Fibroblast of pulmonary artery (primary cell): ENCODE measurements at regions not wholly inside any gene's neighbourhood (a gene's known extent, or its start where the extent isn't known, plus 50 kb on each side); places are given as distances from the start of the nearest gene placed in this dataset.
A peak's percentile ranks its signal among the peaks of the same experiment; 100 is the strongest.

Experiments used
- DNase-seq: peaks from one replicate; pipeline ENCODE4 v3.0.0-alpha.2; 2010; ENCODE audit warnings: low read depth
- H3K4me3 ChIP-seq: replicated peaks from 2 replicates; pipeline ENCODE4 v1.5.1; 2011; ENCODE audit warnings: low read depth, mild to moderate bottlenecking, control low read depth, low read length, moderate library complexity
- TF ChIP-seq, protein P1 (sequence below): IDR thresholded peaks from 2 replicates; pipeline ENCODE4 v1.5.1; 2011; ENCODE audit warnings: mild to moderate bottlenecking, control low read depth, low read length, inconsistent platforms; ENCODE audit errors: missing control alignments

DNA sequence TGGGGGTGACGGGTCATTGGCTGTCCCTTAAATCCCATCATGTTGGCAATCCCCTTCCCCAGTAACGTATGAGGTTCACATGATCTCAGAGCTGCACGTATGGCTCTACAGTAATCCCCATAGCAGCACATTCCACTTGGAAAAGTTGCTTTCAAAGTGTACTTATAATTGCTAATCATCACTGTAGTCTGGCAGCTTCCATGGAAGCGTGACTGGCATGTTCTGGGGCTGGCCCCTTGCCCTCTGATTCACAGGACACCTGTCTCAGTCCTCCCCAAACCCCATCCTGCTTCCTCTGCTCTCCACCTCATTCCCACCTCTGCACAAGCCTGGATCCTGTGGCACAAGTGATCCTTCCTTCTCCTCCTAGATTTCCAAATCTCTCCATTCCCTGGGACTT lies 102.2 kb downstream of the TSEN15 start:
- no peak overlapping the region for H3K4me3 ChIP-seq
- TF ChIP-seq, protein P1, sequence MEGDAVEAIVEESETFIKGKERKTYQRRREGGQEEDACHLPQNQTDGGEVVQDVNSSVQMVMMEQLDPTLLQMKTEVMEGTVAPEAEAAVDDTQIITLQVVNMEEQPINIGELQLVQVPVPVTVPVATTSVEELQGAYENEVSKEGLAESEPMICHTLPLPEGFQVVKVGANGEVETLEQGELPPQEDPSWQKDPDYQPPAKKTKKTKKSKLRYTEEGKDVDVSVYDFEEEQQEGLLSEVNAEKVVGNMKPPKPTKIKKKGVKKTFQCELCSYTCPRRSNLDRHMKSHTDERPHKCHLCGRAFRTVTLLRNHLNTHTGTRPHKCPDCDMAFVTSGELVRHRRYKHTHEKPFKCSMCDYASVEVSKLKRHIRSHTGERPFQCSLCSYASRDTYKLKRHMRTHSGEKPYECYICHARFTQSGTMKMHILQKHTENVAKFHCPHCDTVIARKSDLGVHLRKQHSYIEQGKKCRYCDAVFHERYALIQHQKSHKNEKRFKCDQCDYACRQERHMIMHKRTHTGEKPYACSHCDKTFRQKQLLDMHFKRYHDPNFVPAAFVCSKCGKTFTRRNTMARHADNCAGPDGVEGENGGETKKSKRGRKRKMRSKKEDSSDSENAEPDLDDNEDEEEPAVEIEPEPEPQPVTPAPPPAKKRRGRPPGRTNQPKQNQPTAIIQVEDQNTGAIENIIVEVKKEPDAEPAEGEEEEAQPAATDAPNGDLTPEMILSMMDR = no peak
- DNase-seq = no peak

DNA sequence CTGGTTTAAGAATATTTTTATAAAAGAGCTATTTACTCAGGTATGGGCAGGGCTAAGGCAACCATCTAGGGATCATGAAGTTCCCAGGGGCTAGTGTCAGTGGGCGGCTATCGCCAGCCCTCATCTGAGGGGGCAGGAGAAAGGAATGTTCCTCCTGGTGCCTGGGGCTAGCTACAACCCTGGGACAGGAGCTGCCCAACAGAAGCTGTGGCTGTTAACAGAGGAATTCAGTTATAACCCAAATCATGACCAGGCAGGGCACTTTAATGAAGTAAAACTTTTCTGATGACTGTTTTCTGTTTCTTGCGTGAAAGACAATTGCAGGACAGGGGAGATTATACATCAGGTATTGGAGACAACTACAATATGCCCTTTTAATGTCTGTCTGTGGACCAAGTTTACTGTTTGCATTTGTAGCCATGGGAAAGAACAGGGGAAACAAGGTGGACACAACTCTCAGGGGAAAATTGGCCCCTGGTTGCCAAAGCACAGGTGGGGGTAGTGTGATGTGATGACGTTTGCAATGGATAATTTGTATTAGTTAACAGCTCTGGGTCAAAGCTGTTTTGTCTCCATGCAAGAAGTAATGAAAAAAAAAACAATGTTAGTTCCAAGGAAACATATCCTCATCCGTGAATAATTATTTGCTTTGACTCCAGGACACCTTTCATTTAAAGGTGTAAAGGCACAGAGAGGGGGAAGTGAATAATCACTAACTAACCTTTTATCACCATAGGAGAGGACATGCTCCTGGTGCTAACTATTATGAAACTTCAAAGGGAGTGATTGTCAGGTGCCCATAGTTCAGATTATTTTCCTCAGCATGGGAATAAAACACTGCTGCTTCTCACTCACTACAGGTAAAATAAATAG lies 105.2 kb downstream of the TSEN15 start:
- no peak overlapping the region for H3K4me3 ChIP-seq
- TF ChIP-seq, protein P1 = no peak
- no peak for DNase-seq

DNA sequence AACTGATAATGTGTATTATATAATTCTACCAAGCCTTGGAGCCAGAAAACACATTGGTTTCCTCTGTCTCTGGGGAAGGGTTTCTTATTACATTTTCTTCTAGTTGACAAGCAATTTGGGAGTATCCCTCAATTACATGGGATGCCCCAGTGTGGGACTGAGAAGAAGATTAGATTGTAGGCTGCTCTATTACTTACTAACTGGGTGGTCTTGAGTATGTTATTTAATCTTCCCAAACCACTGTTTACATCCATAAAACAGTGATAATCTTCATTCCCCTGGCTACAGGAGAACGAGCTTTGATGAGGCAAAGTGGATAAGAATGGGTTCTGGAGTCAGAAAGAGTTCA lies 105.8 kb downstream of the TSEN15 start:
- TF ChIP-seq, protein P1 = no peak
- DNase-seq = no peak
- H3K4me3 ChIP-seq = no peak overlapping the region

DNA sequence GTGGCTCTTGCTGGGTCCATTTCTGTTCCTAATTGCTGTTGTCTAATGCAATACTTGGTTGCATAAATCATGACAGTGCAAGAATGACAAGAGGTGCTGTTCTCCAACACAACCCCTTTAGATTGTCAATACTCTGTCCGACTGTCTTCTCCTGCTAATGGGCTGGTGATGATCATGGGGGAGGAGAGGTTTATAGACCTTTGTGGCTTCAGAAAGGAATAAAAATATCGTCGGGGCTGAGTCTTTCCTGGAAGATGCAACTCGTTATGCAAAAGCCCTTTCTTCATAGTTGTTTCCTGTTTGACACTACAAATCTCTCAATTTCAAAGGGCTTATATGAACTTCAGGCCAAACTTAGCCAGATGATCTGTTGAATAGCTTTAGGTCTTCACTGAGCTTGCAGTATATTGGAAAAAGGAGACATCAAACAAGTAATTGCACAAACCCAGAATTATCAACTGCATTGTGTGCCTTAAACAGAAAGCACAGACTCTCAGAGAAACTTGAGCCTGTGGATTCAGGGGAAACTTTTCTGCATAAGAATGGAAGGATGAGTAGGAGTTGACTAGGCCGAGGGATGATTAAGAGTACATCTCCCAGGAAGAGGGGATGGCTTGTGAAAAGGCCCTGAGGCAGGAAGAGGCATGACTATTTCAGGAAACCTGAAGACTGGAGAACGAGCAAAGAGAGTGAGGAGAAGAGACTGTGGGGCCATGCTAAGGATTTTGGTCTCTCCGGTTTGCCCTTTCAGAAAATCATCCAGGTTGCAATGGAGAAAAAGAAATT lies 107.6 kb downstream of the TSEN15 start:
- no peak overlapping the region for H3K4me3 ChIP-seq
- DNase-seq = no peak
- TF ChIP-seq, protein P1 = no peak

DNA sequence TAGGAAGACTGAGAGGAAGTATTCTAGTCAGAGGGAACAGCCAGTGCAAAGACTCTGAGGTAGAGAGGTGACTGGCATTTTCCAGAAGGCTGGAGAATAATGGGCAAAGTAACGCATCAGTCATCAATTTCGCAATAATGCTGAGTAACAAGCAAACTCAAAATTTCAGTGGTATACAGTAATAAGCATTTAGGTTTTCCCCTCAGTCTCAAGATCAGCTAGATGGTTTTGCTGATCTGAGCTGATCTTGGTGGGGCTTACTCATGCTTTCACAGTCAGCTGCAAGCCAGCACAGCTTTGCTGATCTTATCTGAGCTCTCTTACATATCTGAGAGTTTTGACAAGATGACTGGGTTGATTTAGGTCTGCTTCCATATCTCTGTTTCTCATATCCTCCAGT lies 108.7 kb downstream of the TSEN15 start:
- H3K4me3 ChIP-seq = no peak overlapping the region
- TF ChIP-seq, protein P1 = no peak
- DNase-seq = peak; percentile 51

DNA sequence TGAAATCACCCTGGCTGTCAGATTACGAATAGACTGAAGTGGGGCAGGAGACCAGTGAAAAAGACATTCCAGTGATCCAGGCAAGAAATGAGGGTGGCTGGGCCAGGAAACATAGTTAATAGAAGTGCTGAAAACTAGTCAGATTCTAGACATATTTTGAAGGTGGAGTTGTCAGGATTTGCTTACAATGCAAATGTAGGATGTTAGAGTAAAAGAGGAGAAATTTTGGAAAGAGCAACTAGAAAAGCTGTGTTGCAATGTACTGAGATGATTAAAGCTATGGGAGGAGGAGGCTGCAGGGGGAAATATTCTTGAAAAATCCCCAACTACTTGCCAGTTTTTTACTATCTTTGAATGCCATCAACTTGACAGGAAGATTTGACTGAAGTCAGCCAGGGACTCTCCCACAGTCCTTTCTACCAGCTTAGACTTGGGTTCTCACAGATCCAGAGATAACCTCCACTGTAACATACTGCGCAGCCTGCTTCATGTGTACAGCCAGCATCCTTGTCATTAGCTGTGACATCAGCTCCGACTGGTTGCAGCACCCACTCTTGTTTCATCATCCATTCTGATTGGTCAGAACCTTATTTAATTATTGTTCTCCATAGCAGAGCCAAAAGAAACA lies 109.7 kb downstream of the TSEN15 start:
- TF ChIP-seq, protein P1 = no peak
- DNase-seq = peak; percentile 89
- H3K4me3 ChIP-seq = no peak overlapping the region
